Neural cell (in vitro differentiated cells): ENCODE measurements at regions not wholly inside any gene's neighbourhood (a gene's known extent, or its start where the extent isn't known, plus 50 kb on each side); places are given as distances from the start of the nearest gene placed in this dataset.

Source experiments
- H2AFZ ChIP-seq: fragments of 200-600, 300-800 bp; sonication (generic), shearing (Covaris generic); 2 replicates; pipeline ENCODE4 v1.6.0; 2014; ENCODE audit warnings: low read depth, mild to moderate bottlenecking, antibody characterized with exemption, low read length, moderate library complexity
- H3F3A ChIP-seq: fragments of 200-600 bp; shearing (Covaris generic); 2 replicates; pipeline ENCODE4 v1.6.1; 2016; ENCODE audit warnings: mild to moderate bottlenecking, moderate library complexity, mixed read lengths, antibody characterized with exemption, low read length; ENCODE audit not compliant: insufficient read depth, poor library complexity, severe bottlenecking
- H3K27ac ChIP-seq: fragments of 200-600, 300-800 bp; sonication (generic), shearing (Covaris generic); 2 replicates; pipeline ENCODE4 v1.5.1; 2014; ENCODE audit warnings: mild to moderate bottlenecking, low read length, moderate library complexity
- H3K27me3 ChIP-seq: fragments of 300-800, 200-600 bp; sonication (generic), shearing (Covaris generic); 2 replicates; pipeline ENCODE4 v1.6.0; 2014; ENCODE audit warnings: mild to moderate bottlenecking, low read depth, low read length, moderate library complexity; ENCODE audit not compliant: insufficient read depth
- H3K36me3 ChIP-seq: fragments of 300-800, 200-600 bp; sonication (generic), shearing (Covaris generic); 2 replicates; pipeline ENCODE4 v1.5.1; 2014; ENCODE audit warnings: mild to moderate bottlenecking, antibody characterized with exemption, low read length, moderate library complexity; ENCODE audit not compliant: insufficient read depth
- H3K4me2 ChIP-seq: fragments of 300-800, 200-600 bp; sonication (generic), shearing (Covaris generic); 2 replicates; pipeline ENCODE4 v1.6.0; 2014; ENCODE audit warnings: mild to moderate bottlenecking, low read length
- H3K4me3 ChIP-seq: fragments of 300-800, 200-600 bp; sonication (generic), shearing (Covaris generic); 2 replicates; pipeline ENCODE4 v1.5.1; 2014; ENCODE audit warnings: mild to moderate bottlenecking, low read length, moderate library complexity
- H3K79me2 ChIP-seq: fragments of 200-600 bp; shearing (Covaris generic); replicated peaks from 2 replicates; pipeline ENCODE4 v1.6.0; 2014; ENCODE audit warnings: mild to moderate bottlenecking, low read length, moderate library complexity; ENCODE audit not compliant: insufficient read depth
- H3K9ac ChIP-seq: fragments of 300-800, 200-600 bp; sonication (generic), shearing (Covaris generic); 2 replicates; pipeline ENCODE4 v1.6.1; 2016; ENCODE audit warnings: mild to moderate bottlenecking, low read length, mixed read lengths
- H3K9me2 ChIP-seq: fragments of 200-600 bp; shearing (Covaris generic); 2 replicates; pipeline ENCODE4 v1.6.1; 2016; ENCODE audit warnings: mild to moderate bottlenecking, low read length, mixed read lengths; ENCODE audit not compliant: insufficient read depth
- H3K9me3 ChIP-seq: fragments of 200-600, 300-800 bp; sonication (generic), shearing (Covaris generic); 2 replicates; pipeline ENCODE4 v1.6.1; 2016; ENCODE audit warnings: mild to moderate bottlenecking, mixed run types, low read length, moderate library complexity, mixed read lengths
- H4K20me1 ChIP-seq: fragments of 200-600 bp; shearing (Covaris generic); 2 replicates; pipeline ENCODE4 v1.6.1; 2016; ENCODE audit warnings: mild to moderate bottlenecking, mixed run types; ENCODE audit not compliant: insufficient read depth
- EP300 ChIP-seq: fragments of 450-650 bp; conservative IDR thresholded peaks from 2 replicates; pipeline ENCODE4 v1.6.1; 2014; ENCODE audit warnings: antibody characterized with exemption, mild to moderate bottlenecking, moderate library complexity; ENCODE audit not compliant: poor library complexity, severe bottlenecking
- EZH2 ChIP-seq: fragments of 200-600, 300-800 bp; shearing (Covaris generic), sonication (generic); IDR thresholded peaks from 2 replicates; pipeline ENCODE4 v1.6.1; 2014; ENCODE audit warnings: antibody characterized with exemption, low read length, borderline replicate concordance, mild to moderate bottlenecking; ENCODE audit not compliant: insufficient read depth, poor library complexity, severe bottlenecking
- MXI1 ChIP-seq: fragments of 450-650 bp; conservative IDR thresholded peaks from 2 replicates; pipeline ENCODE4 v1.6.1; 2014; ENCODE audit warnings: antibody characterized with exemption, mild to moderate bottlenecking; ENCODE audit not compliant: poor library complexity, severe bottlenecking
- POLR2AphosphoS5 ChIP-seq: IDR thresholded peaks from 2 replicates; pipeline ENCODE4 v1.6.1; 2012
- RAD21 ChIP-seq: fragments of 450-650 bp; conservative IDR thresholded peaks from 2 replicates; pipeline ENCODE4 v1.6.1; 2014; ENCODE audit warnings: antibody characterized with exemption, mild to moderate bottlenecking, moderate library complexity
- SMC3 ChIP-seq: fragments of 450-650 bp; conservative IDR thresholded peaks from 2 replicates; pipeline ENCODE4 v1.6.1; 2014; ENCODE audit warnings: antibody characterized with exemption, mild to moderate bottlenecking, moderate library complexity; ENCODE audit not compliant: poor library complexity
- TAF1 ChIP-seq: IDR thresholded peaks from 2 replicates; pipeline ENCODE4 v1.6.1; 2012; ENCODE audit warnings: low read depth
- TF ChIP-seq, protein P1 (sequence below): IDR thresholded peaks from 2 replicates; pipeline ENCODE4 v1.6.1; 2012; ENCODE audit warnings: borderline replicate concordance
- TF ChIP-seq, protein P2 (sequence below): fragments of 450-650 bp; IDR thresholded peaks from 2 replicates; pipeline ENCODE4 v1.5.1; 2014; ENCODE audit warnings: antibody characterized with exemption, mild to moderate bottlenecking, moderate library complexity; ENCODE audit not compliant: poor library complexity, severe bottlenecking

DNA sequence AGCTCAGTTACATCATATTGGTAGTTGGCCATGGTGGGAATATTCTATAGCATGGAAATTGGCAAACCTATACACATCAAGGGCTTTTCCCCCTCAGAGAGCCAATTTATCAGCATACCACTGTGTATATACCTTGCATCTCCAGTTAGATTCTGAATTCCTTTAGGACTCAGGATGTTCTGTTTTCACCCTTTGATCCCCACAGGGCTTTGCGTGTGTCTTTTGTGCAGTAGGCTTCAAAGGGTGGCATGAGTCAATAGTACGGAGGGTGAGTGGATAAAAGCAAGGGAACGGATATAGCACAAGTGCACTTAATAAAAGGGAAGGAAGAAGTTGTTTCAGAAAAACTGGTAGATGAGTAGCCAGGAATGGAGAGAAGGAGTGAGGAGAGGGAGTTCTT is 99.2 kb upstream of the RGMA start:
- H3K36me3 ChIP-seq: no peaks in the 10 kb centered on the region
- no peaks in the 10 kb centered on the region for H3K9me3 ChIP-seq
- TF ChIP-seq RAD21: no peak
- TF ChIP-seq EZH2: no peak
- TF ChIP-seq SMC3: no peak
- TF ChIP-seq EP300: no peak
- TF ChIP-seq POLR2AphosphoS5: no peak
- TF ChIP-seq TAF1: no peak
- TF ChIP-seq, protein P1, sequence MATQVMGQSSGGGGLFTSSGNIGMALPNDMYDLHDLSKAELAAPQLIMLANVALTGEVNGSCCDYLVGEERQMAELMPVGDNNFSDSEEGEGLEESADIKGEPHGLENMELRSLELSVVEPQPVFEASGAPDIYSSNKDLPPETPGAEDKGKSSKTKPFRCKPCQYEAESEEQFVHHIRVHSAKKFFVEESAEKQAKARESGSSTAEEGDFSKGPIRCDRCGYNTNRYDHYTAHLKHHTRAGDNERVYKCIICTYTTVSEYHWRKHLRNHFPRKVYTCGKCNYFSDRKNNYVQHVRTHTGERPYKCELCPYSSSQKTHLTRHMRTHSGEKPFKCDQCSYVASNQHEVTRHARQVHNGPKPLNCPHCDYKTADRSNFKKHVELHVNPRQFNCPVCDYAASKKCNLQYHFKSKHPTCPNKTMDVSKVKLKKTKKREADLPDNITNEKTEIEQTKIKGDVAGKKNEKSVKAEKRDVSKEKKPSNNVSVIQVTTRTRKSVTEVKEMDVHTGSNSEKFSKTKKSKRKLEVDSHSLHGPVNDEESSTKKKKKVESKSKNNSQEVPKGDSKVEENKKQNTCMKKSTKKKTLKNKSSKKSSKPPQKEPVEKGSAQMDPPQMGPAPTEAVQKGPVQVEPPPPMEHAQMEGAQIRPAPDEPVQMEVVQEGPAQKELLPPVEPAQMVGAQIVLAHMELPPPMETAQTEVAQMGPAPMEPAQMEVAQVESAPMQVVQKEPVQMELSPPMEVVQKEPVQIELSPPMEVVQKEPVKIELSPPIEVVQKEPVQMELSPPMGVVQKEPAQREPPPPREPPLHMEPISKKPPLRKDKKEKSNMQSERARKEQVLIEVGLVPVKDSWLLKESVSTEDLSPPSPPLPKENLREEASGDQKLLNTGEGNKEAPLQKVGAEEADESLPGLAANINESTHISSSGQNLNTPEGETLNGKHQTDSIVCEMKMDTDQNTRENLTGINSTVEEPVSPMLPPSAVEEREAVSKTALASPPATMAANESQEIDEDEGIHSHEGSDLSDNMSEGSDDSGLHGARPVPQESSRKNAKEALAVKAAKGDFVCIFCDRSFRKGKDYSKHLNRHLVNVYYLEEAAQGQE: no peak
- TF ChIP-seq, protein P2, sequence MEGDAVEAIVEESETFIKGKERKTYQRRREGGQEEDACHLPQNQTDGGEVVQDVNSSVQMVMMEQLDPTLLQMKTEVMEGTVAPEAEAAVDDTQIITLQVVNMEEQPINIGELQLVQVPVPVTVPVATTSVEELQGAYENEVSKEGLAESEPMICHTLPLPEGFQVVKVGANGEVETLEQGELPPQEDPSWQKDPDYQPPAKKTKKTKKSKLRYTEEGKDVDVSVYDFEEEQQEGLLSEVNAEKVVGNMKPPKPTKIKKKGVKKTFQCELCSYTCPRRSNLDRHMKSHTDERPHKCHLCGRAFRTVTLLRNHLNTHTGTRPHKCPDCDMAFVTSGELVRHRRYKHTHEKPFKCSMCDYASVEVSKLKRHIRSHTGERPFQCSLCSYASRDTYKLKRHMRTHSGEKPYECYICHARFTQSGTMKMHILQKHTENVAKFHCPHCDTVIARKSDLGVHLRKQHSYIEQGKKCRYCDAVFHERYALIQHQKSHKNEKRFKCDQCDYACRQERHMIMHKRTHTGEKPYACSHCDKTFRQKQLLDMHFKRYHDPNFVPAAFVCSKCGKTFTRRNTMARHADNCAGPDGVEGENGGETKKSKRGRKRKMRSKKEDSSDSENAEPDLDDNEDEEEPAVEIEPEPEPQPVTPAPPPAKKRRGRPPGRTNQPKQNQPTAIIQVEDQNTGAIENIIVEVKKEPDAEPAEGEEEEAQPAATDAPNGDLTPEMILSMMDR: no peak
- TF ChIP-seq MXI1: no peak
- H3K9ac ChIP-seq: no peak overlapping the region
- H3F3A ChIP-seq: no peaks in the 10 kb centered on the region
- no peak overlapping the region for H2AFZ ChIP-seq
- H3K27me3 ChIP-seq: no peaks in the 10 kb centered on the region
- H3K4me2 ChIP-seq: no peak overlapping the region
- no peaks in the 10 kb centered on the region for H4K20me1 ChIP-seq
- no peaks in the 10 kb centered on the region for H3K79me2 ChIP-seq
- H3K4me3 ChIP-seq: no peak overlapping the region
- no peaks in the 10 kb centered on the region for H3K9me2 ChIP-seq
- H3K27ac ChIP-seq: no peak overlapping the region

DNA sequence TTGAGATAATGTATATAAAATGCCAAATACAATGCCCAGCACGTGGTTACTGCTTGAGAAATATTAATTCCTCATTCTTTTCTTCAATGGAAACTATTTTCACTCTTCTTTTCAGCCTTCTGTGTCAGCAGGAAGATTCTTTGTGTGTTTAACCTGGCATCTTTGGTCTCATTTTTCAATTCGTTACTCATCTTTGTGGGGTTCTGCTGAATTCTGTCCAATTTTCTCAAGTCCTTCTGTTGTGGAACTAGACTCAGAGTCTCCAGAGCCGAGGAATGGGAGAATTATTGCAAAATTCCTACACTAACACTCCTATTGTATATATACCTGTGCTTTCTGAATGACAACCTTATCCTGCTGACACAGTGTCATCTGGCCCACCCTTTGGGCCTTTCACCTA is 96.8 kb upstream of the RGMA start:
- H3F3A ChIP-seq: no peaks in the 10 kb centered on the region
- H4K20me1 ChIP-seq: no peaks in the 10 kb centered on the region
- no peaks in the 10 kb centered on the region for H3K9me2 ChIP-seq
- no peak overlapping the region for H2AFZ ChIP-seq
- no peaks in the 10 kb centered on the region for H3K79me2 ChIP-seq
- H3K4me3 ChIP-seq: no peak overlapping the region
- H3K27me3 ChIP-seq: no peaks in the 10 kb centered on the region
- H3K4me2 ChIP-seq: no peak overlapping the region
- H3K9ac ChIP-seq: no peak overlapping the region
- H3K9me3 ChIP-seq: no peaks in the 10 kb centered on the region
- H3K36me3 ChIP-seq: no peaks in the 10 kb centered on the region
- H3K27ac ChIP-seq: no peak overlapping the region
- TF ChIP-seq, protein P2: no peak
- TF ChIP-seq SMC3 (no peak), EP300 (no peak), MXI1 (no peak), RAD21 (no peak), POLR2AphosphoS5 (no peak), EZH2 (no peak), TAF1 (no peak)
- TF ChIP-seq, protein P1: no peak
